Colon (tissue), 2 donors: ENCODE measurements at regions not wholly inside any gene's neighbourhood (a gene's known extent, or its start where the extent isn't known, plus 50 kb on each side); places are given as distances from the start of the nearest gene placed in this dataset.

ENCODE experiments used
- FAIRE-seq: peaks from 2 replicates; lab custom pipeline; 2012; peaks lifted over from hg19 to GRCh38; lab: Jason Lieb, UNC
- donor health status: control.
- donor health status: control.

DNA sequence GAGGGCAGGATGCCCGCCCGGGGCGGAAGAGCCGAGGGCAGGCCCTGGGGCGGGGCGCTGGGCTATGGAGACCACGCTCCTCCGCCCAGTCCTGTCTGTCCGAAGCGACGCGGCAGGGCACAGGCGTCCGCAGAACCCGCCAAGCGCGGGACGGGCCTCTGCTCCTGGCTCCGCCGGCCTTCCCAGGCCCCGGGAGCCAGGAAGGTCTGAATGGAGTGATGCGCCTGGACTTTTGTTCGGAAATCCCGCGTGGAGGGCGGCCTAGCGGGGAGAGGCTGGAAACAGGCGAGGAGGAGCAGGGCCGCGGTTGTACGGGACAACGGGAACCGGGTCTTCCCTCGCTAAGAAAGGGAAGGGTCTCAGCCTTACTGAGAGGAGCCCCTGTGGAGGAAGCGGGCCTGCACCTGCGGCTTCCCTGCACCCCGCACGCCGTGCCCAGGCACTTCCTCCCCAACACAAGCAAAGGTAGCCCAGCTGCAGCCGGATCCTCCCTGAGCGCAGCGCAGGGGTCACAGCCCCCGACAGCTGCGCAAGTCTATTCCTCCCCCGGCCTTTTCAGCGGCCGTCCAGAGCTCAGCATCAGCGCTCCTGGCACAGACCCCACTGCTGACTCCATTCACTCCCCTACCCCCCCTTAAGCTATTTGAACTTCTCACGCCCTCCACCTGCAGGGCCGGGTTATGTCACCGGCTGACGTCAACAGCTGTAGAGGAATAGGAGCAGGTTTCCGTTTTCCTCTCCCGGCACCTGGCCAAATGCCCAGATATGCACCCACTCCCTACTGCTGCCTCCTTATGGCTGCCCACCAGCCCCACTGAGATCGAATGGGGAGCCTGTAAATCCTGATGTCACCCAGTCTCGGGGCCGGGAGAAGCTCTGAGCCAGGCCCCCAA, 143.2 kb upstream of the RET start:
- no peak for FAIRE-seq

DNA sequence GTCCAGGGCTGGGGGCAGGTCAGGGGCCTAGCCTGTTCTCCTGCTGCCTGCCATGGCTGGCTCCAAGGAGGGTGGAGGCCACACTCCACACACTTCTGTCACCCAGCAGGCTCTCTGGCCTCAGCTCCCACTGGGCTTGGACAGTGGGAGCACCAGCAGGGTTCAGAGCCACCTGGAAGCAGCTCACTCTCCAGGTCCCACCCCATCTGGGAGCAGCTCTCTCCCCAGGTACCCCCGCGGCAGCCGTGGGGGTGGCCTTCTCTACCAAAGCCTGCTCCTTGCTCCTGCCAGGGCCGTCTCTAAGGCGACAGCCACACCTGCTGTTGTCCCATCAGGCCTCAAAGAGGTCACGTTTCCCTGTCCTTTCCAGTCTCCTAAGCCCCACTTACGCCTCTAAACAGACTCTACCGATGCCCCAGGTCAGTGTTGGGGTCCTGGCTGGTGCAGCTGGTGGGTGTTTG, 142.5 kb upstream of the RET start:
- no peak for FAIRE-seq

DNA sequence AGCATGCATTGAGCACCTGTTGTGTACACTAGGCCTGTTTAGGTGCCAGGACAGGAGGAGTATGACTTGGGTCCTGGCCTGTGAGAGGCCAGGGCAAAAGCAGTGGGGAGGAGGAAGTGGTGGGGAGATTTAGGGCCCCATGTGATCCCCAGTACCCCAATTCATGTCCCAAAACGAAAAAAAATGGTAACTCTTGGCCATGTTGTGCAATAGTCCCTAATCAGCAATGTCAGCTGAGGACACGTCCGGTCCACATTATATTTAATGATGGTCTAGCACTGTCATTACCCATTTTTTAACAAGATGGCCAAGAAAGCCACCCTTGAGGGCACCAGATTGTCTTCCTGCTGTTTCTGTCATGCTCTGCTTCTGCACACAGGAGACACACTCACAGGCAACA, 142.0 kb upstream of the RET start:
- no peak for FAIRE-seq

DNA sequence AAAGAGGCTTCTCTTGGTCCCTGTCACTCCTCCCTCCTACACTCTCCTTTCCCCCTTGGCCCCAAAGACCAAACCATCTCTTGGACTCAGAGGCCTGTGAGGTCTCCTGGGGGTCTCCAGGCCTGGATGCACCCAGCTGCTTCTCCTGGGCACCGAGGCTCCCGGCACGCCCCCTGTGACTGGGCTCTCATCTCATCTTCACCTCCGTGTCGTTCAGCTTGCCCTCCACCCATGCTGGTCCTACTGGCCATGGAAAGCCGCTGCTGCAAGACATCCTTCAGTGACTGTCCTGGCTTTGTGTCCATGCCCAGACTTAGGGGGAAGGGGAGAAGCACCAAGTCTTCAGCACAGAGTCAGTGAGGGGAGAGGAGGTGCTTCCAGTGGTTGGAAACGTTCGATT, 141.4 kb upstream of the RET start:
- FAIRE-seq: no peak

DNA sequence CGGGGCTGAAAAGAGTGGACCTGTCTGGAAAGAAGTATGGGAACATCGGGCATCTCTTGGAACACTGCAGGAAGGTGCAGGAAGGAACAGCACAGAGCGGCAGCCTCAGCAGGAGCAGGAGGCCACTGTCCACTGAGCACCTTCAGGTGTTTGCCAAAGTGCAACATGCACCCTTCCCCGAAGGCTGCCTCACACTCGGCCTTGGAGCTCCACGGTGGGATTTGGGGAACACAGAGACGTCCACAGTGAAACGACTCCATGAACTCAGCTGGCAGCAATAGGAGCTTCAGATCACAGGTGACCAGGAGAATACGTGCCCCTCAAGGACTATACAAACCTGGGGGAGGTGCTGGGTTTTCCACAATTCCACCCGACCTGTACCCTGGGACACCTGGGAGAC, 140.3 kb upstream of the RET start:
- FAIRE-seq: no peak

DNA sequence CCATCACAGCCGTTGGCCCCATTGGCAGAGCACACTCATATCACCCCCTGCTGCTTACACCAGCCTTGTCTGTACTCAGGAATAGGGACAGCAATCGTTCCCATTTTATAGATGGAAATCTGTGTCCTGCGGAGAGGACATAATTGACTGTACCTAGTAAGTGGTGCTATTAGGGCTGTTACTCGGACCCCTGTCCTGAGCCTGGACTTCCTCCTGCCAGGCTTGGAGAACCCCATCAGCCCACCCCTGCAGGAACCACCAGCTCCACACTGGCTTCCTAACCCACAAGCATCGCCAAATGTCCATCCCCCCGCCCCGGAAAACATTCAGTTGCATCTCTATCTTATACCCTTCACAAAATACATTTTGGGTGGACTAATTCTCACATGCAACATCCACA, 139.8 kb upstream of the RET start:
- no peak for FAIRE-seq

DNA sequence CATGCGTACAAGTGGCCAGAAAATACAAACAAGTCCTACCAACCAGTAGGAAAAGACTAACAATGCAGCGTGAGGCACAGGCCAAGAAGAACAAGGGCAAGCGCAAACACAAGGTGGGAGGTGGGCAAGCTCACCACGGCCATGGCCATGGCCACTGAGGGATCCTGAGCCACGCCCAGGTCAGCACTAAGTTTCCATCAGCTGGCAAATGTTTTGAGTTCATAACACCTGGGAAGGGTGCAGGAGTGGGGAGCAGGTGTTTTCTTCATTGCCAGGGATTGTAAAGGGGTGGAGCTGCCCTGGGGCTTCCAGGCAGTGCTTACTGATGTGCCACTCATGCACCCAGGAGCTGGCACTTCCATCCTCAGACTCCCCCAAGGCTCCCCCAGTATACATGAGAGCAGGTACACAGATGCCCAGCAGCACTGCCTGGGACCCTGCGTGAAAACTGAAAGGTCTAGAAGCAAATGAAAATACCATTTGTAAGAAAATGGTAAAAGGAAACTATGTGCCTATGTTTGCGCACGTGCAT, 139.2 kb upstream of the RET start:
- no peak for FAIRE-seq

DNA sequence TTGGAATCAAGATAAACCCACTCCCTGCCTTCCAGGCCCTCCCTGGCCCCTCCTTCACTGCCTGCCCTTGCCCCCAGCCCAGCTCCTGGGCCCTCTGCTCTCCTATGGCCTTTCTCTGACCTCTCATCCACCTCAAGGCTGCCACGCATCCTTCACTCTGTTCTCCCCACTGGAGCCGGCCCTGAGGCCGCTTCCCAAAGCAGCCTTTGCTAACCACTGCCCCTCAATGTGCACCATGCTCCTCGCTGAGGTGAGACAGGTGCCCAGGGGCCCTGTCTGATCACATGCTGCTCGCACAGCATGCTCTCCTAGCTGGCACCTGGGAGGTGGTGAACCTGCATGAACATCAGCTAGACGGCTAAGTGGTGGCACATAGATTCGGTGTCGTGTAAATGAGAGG, 138.5 kb upstream of the RET start:
- FAIRE-seq: no peak

DNA sequence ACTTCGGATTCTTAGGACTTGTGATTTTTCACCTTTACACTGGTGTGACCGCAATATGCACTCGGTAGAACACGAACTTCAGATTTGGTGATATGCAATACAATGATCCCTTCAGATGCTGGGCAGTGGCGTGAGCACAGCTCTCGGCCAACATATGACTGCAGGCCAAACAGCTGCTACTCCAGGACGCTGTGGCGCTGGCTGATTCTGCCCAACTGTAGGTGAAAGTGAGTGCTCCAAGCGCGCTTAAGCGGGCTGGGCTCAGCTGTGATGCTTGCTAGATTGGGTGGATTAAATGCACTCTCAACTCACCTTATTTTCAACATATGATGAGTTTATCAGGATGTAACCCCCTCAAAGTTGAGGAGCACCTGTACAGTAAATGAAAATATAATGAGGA, 137.6 kb upstream of the RET start:
- FAIRE-seq: no peak

DNA sequence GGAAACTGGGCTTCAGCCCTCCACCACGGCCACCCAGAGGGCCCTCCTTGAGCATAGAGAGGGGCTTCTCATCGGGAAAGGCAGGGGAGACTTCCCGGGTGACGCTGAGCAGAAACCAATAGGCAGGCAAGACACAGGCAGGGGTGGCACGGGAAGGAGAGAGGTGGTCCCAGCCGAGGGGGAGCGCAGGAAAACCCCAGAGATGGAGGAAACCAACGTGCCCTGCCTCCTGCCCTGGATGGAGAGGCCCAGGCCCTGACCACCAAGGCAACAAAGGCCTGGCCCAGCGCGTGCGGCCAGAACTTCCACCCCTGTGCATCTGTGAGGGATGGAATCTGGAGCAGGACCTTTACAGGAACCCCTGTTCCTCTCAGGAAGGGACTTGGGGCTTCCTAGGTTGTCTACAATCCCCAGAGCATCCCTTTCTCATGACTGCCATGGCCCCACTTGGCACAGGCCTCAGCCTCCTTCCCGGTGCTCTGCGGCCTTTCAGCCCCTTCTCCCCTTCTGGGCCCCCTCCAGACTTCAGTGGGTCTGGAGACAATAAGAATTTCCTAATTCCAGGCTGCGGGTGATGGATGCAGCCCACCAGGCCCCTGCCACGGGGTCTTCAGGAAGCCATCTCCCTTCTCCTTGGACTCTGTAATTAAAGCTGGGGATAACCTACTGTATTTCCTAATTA, 137.0 kb upstream of the RET start:
- FAIRE-seq: no peak

DNA sequence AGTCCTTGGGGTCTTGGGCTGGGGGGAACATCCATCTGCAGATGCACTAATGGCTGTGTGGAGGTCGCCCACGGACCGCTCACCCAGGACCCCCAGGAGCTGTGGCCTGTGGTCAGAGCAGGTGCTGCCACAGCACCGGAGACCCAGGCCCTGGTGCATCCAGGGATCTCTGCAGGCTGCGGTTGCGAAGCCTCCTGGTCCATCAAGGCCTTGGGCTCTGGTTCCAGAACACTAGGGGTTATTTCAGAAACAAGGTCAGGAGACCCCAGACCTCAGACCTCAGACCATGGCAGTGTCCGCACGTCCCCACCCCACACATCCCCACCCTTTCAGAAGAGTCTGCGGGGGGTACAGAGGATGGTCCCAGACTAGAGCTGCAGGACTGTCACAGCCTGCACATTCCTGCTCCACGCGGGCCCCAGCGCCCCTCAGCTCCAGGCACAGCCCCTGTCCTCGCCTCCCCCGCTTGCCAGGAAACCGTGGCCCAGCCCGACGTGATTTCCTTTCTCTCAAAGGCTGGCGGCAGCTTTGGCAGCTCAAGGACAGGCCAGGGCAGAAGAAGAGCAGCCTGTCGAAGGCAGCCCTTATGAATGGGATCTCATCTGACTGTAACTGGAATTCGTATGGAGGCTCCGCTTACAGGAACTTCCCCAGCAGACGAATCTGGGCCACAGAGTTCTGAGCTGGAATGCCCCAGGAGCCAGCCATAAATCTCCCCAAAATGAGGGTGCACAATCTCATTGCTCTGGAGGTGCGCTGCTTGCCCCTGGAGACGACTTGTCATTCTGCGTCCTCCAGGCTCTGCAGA, 136.2 kb upstream of the RET start:
- FAIRE-seq: no peak

DNA sequence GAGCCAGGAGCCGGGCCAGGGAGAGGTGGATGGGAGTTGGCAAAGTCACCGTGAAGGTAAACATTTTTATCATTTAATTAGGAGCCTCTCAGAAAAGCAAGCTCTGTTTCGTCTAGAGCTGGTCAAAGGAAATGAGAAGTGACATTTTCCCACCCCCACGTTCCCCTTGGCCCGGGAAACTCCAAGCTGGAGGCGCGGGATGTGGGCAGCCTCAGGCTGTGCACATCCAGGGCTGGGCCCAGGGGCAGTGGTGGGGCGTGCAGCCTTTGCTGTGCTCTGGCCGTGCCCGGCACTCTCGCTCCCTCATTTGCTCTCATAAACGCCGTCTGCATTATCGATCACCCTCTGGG, 135.6 kb upstream of the RET start:
- no peak for FAIRE-seq

DNA sequence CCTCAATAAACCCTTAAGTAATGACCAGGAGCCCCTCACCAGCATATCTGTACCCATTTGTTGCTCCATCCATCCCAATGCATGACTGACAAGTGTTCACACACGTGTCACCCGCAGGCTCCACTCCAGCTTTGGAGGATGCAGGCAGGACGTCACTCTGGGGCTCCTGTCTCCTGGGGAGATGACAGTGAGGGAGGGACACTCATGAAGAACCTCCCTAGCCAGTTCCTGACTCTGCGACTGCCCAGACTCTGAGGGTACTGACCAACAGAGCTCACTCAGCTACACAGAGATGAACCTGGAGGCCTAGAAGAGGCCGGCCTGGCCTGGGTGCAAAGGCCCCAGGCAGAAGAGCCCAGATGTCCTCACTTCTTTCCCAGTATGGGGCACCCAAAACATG, 135.1 kb upstream of the RET start:
- no peak for FAIRE-seq

DNA sequence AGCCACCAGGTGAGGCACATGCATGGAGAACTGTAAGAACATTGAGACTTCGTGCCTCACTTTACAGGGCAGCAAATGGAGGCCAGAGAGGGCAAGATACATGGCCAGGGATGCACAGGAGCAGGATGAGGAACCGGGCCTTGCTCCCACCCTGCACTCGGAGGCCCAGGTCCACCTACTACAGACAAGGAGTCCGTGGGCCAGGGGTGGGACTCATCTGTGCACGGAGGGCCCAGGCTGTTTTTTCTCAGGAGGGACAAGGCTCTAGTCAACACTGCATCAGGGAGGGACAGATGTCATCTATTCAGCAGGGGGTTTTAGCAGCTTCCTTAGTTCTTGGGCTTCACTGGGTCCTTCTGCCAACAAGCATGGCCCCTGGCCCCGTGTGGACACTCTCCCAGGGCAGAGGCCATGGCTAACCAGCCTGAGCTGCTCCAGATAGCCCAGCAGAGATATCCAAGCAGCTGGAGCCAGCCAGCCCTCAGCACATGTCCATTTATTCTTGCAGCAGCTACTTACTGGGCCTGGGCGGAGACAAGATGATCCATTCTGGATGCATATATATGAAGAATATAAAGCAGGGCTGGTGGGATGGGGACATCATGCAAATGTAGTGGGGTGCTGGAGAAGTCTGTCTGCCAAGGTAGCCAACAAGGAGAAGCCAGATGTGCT, 134.5 kb upstream of the RET start:
- FAIRE-seq: no peak

DNA sequence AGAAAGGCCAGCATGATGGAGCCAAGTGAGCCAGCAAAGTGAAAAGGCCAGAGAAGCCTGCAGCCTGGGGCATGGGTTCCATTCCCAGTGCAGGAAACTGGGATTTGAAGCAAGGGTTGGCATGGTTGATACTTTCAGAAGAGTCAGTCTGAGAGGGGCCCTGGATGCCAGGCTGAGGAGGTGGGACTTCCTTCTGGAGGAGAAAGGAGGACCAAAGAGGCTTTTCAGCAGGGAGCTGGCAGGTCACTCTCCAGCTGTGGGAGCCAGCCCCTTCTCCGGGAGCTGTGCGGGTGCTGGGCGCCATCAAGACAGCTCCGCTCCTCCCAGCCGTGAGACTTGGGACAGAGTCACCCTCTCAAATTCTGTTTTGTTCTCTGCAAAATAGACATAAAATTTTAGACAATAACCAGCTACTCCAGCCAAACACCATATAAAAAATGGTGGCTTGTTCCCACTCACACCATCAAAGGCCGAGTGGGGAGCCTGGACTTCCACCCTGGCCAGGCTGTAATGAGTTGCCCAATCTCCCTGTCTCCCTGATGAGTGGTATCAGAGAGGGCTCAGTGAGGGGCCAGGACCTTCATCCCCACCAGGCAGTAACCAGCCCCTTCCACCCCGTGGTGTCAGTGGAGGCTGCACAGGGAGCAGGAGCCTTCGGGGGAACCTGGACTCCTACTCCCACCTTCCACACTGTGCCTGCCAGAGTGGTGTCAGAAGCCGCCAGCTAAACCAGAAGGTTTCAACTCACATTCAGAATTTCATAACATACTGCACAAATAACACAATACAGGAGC, 133.6 kb upstream of the RET start:
- FAIRE-seq: no peak

DNA sequence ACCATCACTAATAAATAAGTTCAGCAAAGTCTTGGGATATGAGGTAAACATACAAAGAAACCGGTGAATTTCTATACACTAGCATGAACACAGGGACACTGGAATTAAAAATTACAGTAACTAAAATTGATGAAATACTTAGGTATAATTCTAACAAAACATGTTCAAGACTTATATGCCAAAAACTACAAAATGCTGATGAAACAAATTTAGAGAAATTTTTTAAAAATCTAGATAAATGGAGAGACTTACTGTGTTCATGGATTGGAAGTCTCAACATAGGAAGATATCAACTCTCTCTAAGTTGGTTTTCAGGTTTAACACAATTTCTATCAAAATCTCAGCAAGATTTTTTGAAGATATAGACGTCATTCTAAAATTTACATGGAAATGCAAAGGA, 128.8 kb upstream of the RET start:
- FAIRE-seq: no peak

DNA sequence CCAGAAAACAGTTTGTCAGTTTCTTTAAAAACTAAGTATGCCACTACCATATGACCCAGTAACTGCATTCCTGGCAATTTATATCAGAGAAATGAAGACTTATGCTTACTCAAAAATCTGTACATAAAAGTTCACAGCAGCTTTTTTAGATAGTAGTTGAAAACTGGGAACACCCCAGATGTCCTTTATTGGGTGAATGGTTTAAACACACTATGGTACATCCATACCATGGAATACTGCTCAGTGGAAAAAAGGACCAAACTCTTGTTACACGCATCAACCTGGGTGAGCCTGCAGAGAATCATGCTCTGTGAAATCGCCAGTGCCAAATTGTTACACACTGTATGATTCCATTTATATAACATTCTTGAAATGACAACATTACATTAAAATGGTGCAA, 127.6 kb upstream of the RET start:
- FAIRE-seq: no peak

DNA sequence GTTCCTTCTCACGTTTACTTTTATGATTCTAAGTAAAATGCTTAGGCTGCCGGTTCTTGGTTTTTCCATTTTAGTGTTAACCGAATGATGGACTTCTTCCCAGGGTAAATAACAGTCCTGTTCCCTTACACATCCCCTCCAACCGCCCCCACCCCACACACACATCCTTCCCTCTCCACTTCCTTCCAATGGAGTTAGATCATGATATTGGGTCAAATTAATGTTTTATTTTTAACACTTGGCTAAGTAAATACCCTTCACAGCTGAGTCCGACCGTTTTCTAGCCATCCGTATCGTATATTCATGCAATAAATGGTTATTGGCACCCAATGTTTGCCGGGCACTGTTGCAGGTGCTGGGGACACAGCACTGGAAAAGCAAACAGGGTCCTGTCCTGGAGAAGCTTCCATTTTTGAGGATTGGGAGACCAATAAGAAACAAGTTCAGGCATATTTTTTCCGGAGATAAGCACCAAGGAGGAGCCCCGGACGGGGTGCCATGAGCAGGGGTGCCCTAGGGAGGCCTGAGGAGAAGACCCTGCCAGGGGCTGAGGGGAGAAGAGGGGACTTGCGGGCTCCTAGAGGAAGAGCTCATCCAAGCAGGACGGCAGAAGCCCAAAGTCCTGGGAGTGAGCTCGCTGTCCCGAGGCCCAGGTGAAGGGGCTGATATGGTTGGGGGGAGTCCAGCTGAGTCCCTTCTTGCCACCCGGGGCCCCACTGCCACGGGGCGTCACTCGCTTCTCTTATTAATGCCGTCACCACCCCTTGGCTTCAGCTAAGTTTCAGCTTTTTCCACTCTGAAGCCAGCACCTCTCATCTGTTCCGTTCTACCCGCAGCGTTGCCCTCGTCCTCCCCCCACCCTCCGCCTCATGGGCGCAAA, 126.0 kb upstream of the RET start:
- FAIRE-seq: no peak

DNA sequence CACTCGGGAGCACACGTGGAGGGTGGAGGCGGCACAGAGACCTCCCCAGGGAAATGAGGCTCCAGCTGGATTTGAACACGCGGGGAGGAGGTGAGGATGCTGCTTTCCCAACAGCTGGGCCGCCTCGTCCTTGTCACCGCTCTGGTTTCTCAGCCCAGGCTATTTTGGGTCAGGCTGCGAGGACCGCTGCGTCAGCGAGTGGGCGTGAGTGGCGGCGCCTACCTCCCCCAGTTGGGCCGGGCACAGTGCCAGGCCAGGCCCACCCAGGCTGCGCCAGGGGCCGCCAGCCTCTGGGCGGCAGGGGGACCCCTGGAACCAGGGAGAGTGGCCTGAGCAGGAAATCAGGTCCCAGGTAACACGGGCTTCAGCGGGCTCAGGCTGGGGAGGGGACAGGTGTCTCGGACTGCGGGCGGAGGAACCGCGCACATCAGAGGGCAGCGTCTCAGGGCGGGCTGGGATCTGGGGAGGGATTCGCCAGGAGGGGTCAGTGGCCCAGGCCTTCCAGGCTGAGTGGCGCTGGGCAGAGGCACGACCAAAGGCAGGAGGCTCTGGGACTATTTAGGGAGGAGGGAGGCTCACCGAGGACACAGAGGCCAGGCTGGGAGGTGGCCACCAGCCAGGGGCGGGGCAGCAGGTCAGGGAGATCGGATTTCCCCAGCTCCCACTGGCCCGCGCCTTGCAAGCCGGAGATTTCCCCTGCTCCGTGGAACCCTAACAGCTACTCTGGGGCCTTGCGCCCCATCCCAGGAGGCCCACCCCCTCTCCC, 125.2 kb upstream of the RET start:
- FAIRE-seq: no peak

DNA sequence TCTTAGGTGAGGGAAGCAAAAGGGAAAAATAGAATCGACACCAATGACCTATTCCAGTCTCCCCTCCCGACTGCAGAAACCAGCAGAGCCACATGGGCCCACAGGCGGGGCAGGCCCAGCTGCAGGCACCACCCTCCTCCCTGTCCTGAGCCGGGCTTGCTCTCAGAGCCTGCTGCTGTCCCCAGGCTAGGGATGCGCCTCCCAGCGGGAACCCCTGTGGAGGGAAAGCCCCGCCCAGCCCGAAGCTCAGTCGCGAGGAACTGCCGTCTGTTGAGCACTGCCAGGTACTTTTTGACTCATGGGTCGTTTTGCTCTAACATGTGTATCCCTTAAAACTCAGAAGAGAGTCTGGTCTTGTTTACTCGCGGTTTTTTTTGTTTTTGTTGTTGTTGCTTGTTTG, 124.5 kb upstream of the RET start:
- FAIRE-seq: no peak
